ENCODE measurements at regions not wholly inside any gene's neighbourhood (a gene's known extent, or its start where the extent isn't known, plus 50 kb on each side); places are given as distances from the start of the nearest gene placed in this dataset.
A peak's percentile ranks its signal among the peaks of the same experiment; 100 is the strongest.

GRCh38 chr2:20917719-20918572 lies 95.0 kb upstream of the LDAH start:
- no peak for TF ChIP-seq CTCF (IDR thresholded peaks at IDR 0.05)

- no peak for TF ChIP-seq CTCF (IDR thresholded peaks at IDR 0.05)
These were observed 94.4 kb upstream of the LDAH start for GRCh38 chr2:20917287-20917660.

- peak; percentile 60 for TF ChIP-seq CTCF (IDR thresholded peaks at IDR 0.05)
These were observed 93.8 kb upstream of the LDAH start for GRCh38 chr2:20916604-20917286.

- no peak for TF ChIP-seq CTCF (IDR thresholded peaks at IDR 0.05)
These were observed 92.4 kb upstream of the LDAH start for GRCh38 chr2:20915271-20915670.

- TF ChIP-seq CTCF (IDR thresholded peaks at IDR 0.05): no peak
These were observed 91.9 kb upstream of the LDAH start for GRCh38 chr2:20914771-20915170.

- no peak for TF ChIP-seq CTCF (IDR thresholded peaks at IDR 0.05)
These were observed 91.2 kb upstream of the LDAH start for GRCh38 chr2:20914087-20914486.

- TF ChIP-seq CTCF (IDR thresholded peaks at IDR 0.05): no peak
These were observed 90.6 kb upstream of the LDAH start for GRCh38 chr2:20913491-20913890.
